Erythroblast (primary cell): ENCODE measurements at regions not wholly inside any gene's neighbourhood (a gene's known extent, or its start where the extent isn't known, plus 50 kb on each side); places are given as distances from the start of the nearest gene placed in this dataset.

ENCODE experiments used
- GATA1 ChIP-seq: IDR thresholded peaks from 2 replicates; pipeline ENCODE4 v1.6.1; 2011; ENCODE audit warnings: low read depth, mild to moderate bottlenecking, control low read depth, low read length, moderate library complexity
- POLR2A ChIP-seq: IDR thresholded peaks from 2 replicates; pipeline ENCODE4 v1.6.1; 2011; ENCODE audit warnings: mild to moderate bottlenecking, low read length

DNA sequence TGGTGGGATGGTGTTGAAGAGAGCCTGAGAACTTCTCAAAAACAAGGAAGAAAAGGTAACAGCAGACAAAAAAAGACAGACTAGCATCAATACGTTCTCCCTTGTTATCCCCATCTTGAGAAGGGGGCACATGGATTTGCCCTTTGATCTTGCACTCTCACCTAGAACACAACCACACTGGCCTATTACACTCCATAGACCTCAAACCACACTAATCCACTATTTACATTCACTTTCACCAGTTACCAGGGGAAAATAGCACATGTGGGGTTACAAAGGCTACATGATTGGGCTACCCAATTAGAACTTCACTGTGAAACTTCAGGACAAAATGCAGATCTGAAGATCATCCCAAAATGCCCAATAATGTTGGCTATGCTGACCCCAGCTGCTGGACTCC, 72.6 kb upstream of the SELENOP start:
- TF ChIP-seq POLR2A (no peak), GATA1 (no peak)
